ENCODE measurements at regions not wholly inside any gene's neighbourhood (a gene's known extent, or its start where the extent isn't known, plus 50 kb on each side); places are given as distances from the start of the nearest gene placed in this dataset.

GRCh38 chr6:87830907-87831306, 128.9 kb upstream of the AKIRIN2 start:
- 24 to 100% (median 79%) methylated on average over 1 to 4 of the region's 4 CpGs; no CpG with 5 or more reads in 2 of the 10 experiments for WGBS, 10 experiments
- H3K27ac ChIP-seq, result no peak overlapping the region
- no peak for ATAC-seq (replicated peaks in 6 of 8)
- H3K4me3 ChIP-seq, result no peak overlapping the region
- in situ Hi-C loops (cut with MboI; ENCODE audit: low pct_unique_long_range_greater_than_20kb in 2 of 9, low sequenced_read_pairs in 9 of 9, unreplicated experiment in 9 of 9), result loop anchor here in 1 of 9 experiments (25.0 kb wide), 1 partner anchor 406 kb away; no protein-coding TSS in a partner anchor
- peaks cover 0 to 18% of the 10 kb centered on the region in 2 donors for H3K4me1 ChIP-seq (replicated peaks in 1 of 2)

GRCh38 chr6:87829622-87830121, 127.6 kb upstream of the AKIRIN2 start:
- in situ Hi-C loops (cut with MboI; ENCODE audit: low pct_unique_long_range_greater_than_20kb in 2 of 9, low sequenced_read_pairs in 9 of 9, unreplicated experiment in 9 of 9), result loop anchor here in 1 of 9 experiments (25.0 kb wide), 1 partner anchor 408 kb away; no protein-coding TSS in a partner anchor
- Histone ChIP-seq H3K4me1 (replicated peaks in 1 of 2) (peaks cover 0 to 18% of the 10 kb centered on the region in 2 donors), H3K4me3 (no peak overlapping the region), H3K27ac (no peak overlapping the region)
- ATAC-seq (replicated peaks in 6 of 8), result no peak

GRCh38 chr6:87828044-87828443, 126.0 kb upstream of the AKIRIN2 start:
- in situ Hi-C loops (cut with MboI; ENCODE audit: low pct_unique_long_range_greater_than_20kb in 2 of 9, low sequenced_read_pairs in 9 of 9, unreplicated experiment in 9 of 9), result loop anchor here in 1 of 9 experiments (25.0 kb wide), 1 partner anchor 409 kb away; no protein-coding TSS in a partner anchor
- no peak overlapping the region for H3K4me3 ChIP-seq
- 0 to 100% (median 90%) methylated on average over 1 to 3 of the region's 3 CpGs; no CpG with 5 or more reads in 3 of the 10 experiments for WGBS, 10 experiments
- ATAC-seq (replicated peaks in 6 of 8), result no peak
- H3K4me1 ChIP-seq (replicated peaks in 1 of 2), result peaks cover 0 to 18% of the 10 kb centered on the region in 2 donors
- no peak overlapping the region for H3K27ac ChIP-seq

GRCh38 chr6:87827346-87827745, 125.3 kb upstream of the AKIRIN2 start:
- peaks cover 0 to 12% of the 10 kb centered on the region in 2 donors for H3K4me1 ChIP-seq (replicated peaks in 1 of 2)
- no peak overlapping the region for H3K27ac ChIP-seq
- 0 to 90% (median 61%) methylated on average over 1 to 6 of the region's 6 CpGs; no CpG with 5 or more reads in 2 of the 10 experiments for WGBS, 10 experiments
- H3K4me3 ChIP-seq, result no peak overlapping the region
- in situ Hi-C loops (cut with MboI; ENCODE audit: low pct_unique_long_range_greater_than_20kb in 2 of 9, low sequenced_read_pairs in 9 of 9, unreplicated experiment in 9 of 9), result loop anchor here in 1 of 9 experiments (25.0 kb wide), 1 partner anchor 410 kb away; no protein-coding TSS in a partner anchor
- no peak for ATAC-seq (replicated peaks in 6 of 8)

GRCh38 chr6:87826424-87826823, 124.4 kb upstream of the AKIRIN2 start:
- 70 to 92% (median 83%) methylated on average over 1 to 2 of the region's 2 CpGs; no CpG with 5 or more reads in 4 of the 10 experiments for WGBS, 10 experiments
- peak in 2 of 8 experiments; percentile 20 to 76 for ATAC-seq (replicated peaks in 6 of 8)
- in situ Hi-C loops (cut with MboI; ENCODE audit: low pct_unique_long_range_greater_than_20kb in 2 of 9, low sequenced_read_pairs in 9 of 9, unreplicated experiment in 9 of 9), result loop anchor here in 1 of 9 experiments (25.0 kb wide), 1 partner anchor 411 kb away; no protein-coding TSS in a partner anchor
- Histone ChIP-seq H3K4me1 (replicated peaks in 1 of 2) (peaks cover 0 to 6% of the 10 kb centered on the region in 2 donors), H3K27ac (no peak overlapping the region), H3K4me3 (no peak overlapping the region)

GRCh38 chr6:87825821-87826221, 123.8 kb upstream of the AKIRIN2 start:
- Histone ChIP-seq H3K4me1 (replicated peaks in 1 of 2) (peaks cover 0 to under 1% of the 10 kb centered on the region in 2 donors), H3K27ac (no peak overlapping the region), H3K4me3 (no peak overlapping the region)
- ATAC-seq (replicated peaks in 6 of 8), result peak in 1 of 8 experiments; percentile 38
- 17 to 72% (median 54%) methylated on average over 1 to 2 of the region's 2 CpGs for WGBS, 10 experiments
- in situ Hi-C loops (cut with MboI; ENCODE audit: low pct_unique_long_range_greater_than_20kb in 2 of 9, low sequenced_read_pairs in 9 of 9, unreplicated experiment in 9 of 9), result loop anchor here in 1 of 9 experiments (25.0 kb wide), 1 partner anchor 411 kb away; no protein-coding TSS in a partner anchor

GRCh38 chr6:87824958-87825491, 123.0 kb upstream of the AKIRIN2 start:
- no peak for ATAC-seq (replicated peaks in 6 of 8)
- 18 to 100% (median 80%) methylated on average over 1 to 2 of the region's 2 CpGs; no CpG with 5 or more reads in 2 of the 10 experiments for WGBS, 10 experiments
- in situ Hi-C loops (cut with MboI; ENCODE audit: low pct_unique_long_range_greater_than_20kb in 2 of 9, low sequenced_read_pairs in 9 of 9, unreplicated experiment in 9 of 9), result loop anchor here in 1 of 9 experiments (25.0 kb wide), 1 partner anchor 412 kb away; no protein-coding TSS in a partner anchor
- no peak overlapping the region for H3K27ac ChIP-seq
- no peak overlapping the region for H3K4me3 ChIP-seq
- no peaks in the 10 kb centered on the region for H3K4me1 ChIP-seq (replicated peaks in 1 of 2)

- H3K4me1 ChIP-seq (replicated peaks in 1 of 2), result no peaks in the 10 kb centered on the region
- in situ Hi-C loops (cut with MboI; ENCODE audit: low pct_unique_long_range_greater_than_20kb in 2 of 9, low sequenced_read_pairs in 9 of 9, unreplicated experiment in 9 of 9), result no loop called here
- no peak overlapping the region for H3K27ac ChIP-seq
- peak in 1 of 8 experiments; percentile 49 for ATAC-seq (replicated peaks in 6 of 8)
- H3K4me3 ChIP-seq, result no peak overlapping the region
Measured at GRCh38 chr6:87822011-87822410, 120.0 kb upstream of the AKIRIN2 start.

GRCh38 chr6:87820343-87820984, 118.4 kb upstream of the AKIRIN2 start:
- WGBS, 10 experiments, result 55 to 96% (median 86%) methylated on average over 2 to 7 of the region's 7 CpGs
- Histone ChIP-seq H3K4me1 (replicated peaks in 1 of 2) (no peaks in the 10 kb centered on the region), H3K27ac (no peak overlapping the region), H3K4me3 (no peak overlapping the region)
- in situ Hi-C loops (cut with MboI; ENCODE audit: low pct_unique_long_range_greater_than_20kb in 2 of 9, low sequenced_read_pairs in 9 of 9, unreplicated experiment in 9 of 9), result no loop called here
- ATAC-seq (replicated peaks in 6 of 8), result no peak

GRCh38 chr6:87817183-87817582, 115.2 kb upstream of the AKIRIN2 start:
- Histone ChIP-seq H3K27ac (no peak overlapping the region), H3K4me1 (replicated peaks in 1 of 2) (no peaks in the 10 kb centered on the region), H3K4me3 (no peak overlapping the region)
- WGBS, 10 experiments, result 0 to 100% (median 43%) methylated on average over 1 of the region's 1 CpG; no CpG with 5 or more reads in 4 of the 10 experiments
- no peak for ATAC-seq (replicated peaks in 6 of 8)
- in situ Hi-C loops (cut with MboI; ENCODE audit: low pct_unique_long_range_greater_than_20kb in 2 of 9, low sequenced_read_pairs in 9 of 9, unreplicated experiment in 9 of 9), result no loop called here

- Histone ChIP-seq H3K4me1 (replicated peaks in 1 of 2) (no peaks in the 10 kb centered on the region), H3K27ac (no peak overlapping the region), H3K4me3 (no peak overlapping the region)
- in situ Hi-C loops (cut with MboI; ENCODE audit: low pct_unique_long_range_greater_than_20kb in 2 of 9, low sequenced_read_pairs in 9 of 9, unreplicated experiment in 9 of 9), result no loop called here
- WGBS, 10 experiments, result 0 to 100% (median 56%) methylated on average over 1 of the region's 1 CpG; no CpG with 5 or more reads in 2 of the 10 experiments
- ATAC-seq (replicated peaks in 6 of 8), result no peak
Measured at GRCh38 chr6:87815449-87815848, 113.4 kb upstream of the AKIRIN2 start.

- Histone ChIP-seq H3K4me1 (replicated peaks in 1 of 2) (peaks cover 0 to 2% of the 10 kb centered on the region in 2 donors), H3K27ac (no peak overlapping the region), H3K4me3 (no peak overlapping the region)
- 20 to 100% (median 70%) methylated on average over 2 to 5 of the region's 5 CpGs; no CpG with 5 or more reads in 1 of the 10 experiments for WGBS, 10 experiments
- in situ Hi-C loops (cut with MboI; ENCODE audit: low pct_unique_long_range_greater_than_20kb in 2 of 9, low sequenced_read_pairs in 9 of 9, unreplicated experiment in 9 of 9), result no loop called here
- peak in 4 of 8 experiments; percentile 22 to 77 (median 49) for ATAC-seq (replicated peaks in 6 of 8)
Measured at GRCh38 chr6:87808005-87808757, 106.1 kb upstream of the AKIRIN2 start.

- Histone ChIP-seq H3K27ac (no peak overlapping the region), H3K4me1 (replicated peaks in 1 of 2) (peaks cover 0 to 2% of the 10 kb centered on the region in 2 donors), H3K4me3 (no peak overlapping the region)
- 50 to 100% (median 85%) methylated on average over 1 to 4 of the region's 4 CpGs; no CpG with 5 or more reads in 1 of the 10 experiments for WGBS, 10 experiments
- ATAC-seq (replicated peaks in 6 of 8), result no peak
- in situ Hi-C loops (cut with MboI; ENCODE audit: low pct_unique_long_range_greater_than_20kb in 2 of 9, low sequenced_read_pairs in 9 of 9, unreplicated experiment in 9 of 9), result no loop called here
Measured at GRCh38 chr6:87807475-87807874, 105.4 kb upstream of the AKIRIN2 start.
